Neural progenitor cell (in vitro differentiated cells): ENCODE measurements at regions not wholly inside any gene's neighbourhood (a gene's known extent, or its start where the extent isn't known, plus 50 kb on each side); places are given as distances from the start of the nearest gene placed in this dataset.

ENCODE experiments used
- DNase-seq: peaks from one replicate; pipeline ENCODE4 v3.0.0-alpha.2; 2016; ENCODE audit warnings: low spot score
- H2AFZ ChIP-seq: fragments of 200-600 bp; sonication (generic); replicated peaks from 2 replicates; pipeline ENCODE4 v1.6.1; 2016; ENCODE audit warnings: antibody characterized with exemption
- H3F3A ChIP-seq: fragments of 200-600 bp; sonication (generic); 2 replicates; pipeline ENCODE4 v1.6.1; 2016; ENCODE audit warnings: antibody characterized with exemption, low read depth
- H3K27ac ChIP-seq: fragments of 200-600 bp; sonication (generic); 2 replicates; pipeline ENCODE4 v1.5.1; 2016; ENCODE audit warnings: mild to moderate bottlenecking
- H3K27me3 ChIP-seq: fragments of 200-600 bp; sonication (generic); 2 replicates; pipeline ENCODE4 v1.6.1; 2016; ENCODE audit warnings: mild to moderate bottlenecking, moderate library complexity
- H3K36me3 ChIP-seq: fragments of 200-600 bp; sonication (generic); 2 replicates; pipeline ENCODE4 v1.5.1; 2016
- H3K4me1 ChIP-seq: fragments of 200-600 bp; sonication (generic); 2 replicates; pipeline ENCODE4 v1.6.1; 2016; ENCODE audit warnings: mixed run types
- H3K4me2 ChIP-seq: fragments of 200-600 bp; sonication (generic); 2 replicates; pipeline ENCODE4 v1.6.1; 2016
- H3K4me3 ChIP-seq: fragments of 200-600 bp; sonication (generic); 2 replicates; pipeline ENCODE4 v1.5.1; 2016
- H3K79me2 ChIP-seq: fragments of 200-600 bp; sonication (generic); 2 replicates; pipeline ENCODE4 v1.6.1; 2016; ENCODE audit warnings: low read depth
- H3K9ac ChIP-seq: fragments of 200-600 bp; sonication (generic); 2 replicates; pipeline ENCODE4 v1.6.1; 2016
- H3K9me3 ChIP-seq: fragments of 200-600 bp; sonication (generic); 2 replicates; pipeline ENCODE4 v1.5.1; 2016; ENCODE audit warnings: low read depth
- H4K20me1 ChIP-seq: fragments of 200-600 bp; sonication (generic); 2 replicates; pipeline ENCODE4 v1.6.1; 2016; ENCODE audit warnings: low read depth
- H3K27ac Mint-ChIP-seq: 3 replicates; pipeline ENCODE4 v1.8.0; 2021; ENCODE audit warnings: mixed read lengths
- H3K27me3 Mint-ChIP-seq: 2 replicates; pipeline ENCODE4 v1.8.0; 2022; ENCODE audit warnings: low read depth, mild to moderate bottlenecking, inconsistent platforms, moderate library complexity, mixed read lengths; ENCODE audit not compliant: insufficient read depth
- H3K36me3 Mint-ChIP-seq: 3 replicates; pipeline ENCODE4 v1.8.0; 2021; ENCODE audit warnings: mixed read lengths
- H3K4me1 Mint-ChIP-seq: 3 replicates; pipeline ENCODE4 v1.8.0; 2021; ENCODE audit warnings: mixed read lengths
- H3K4me3 Mint-ChIP-seq: 3 replicates; pipeline ENCODE4 v1.8.0; 2021; ENCODE audit warnings: mild to moderate bottlenecking, moderate library complexity, mixed read lengths
- H3K9me3 Mint-ChIP-seq: 3 replicates; pipeline ENCODE4 v1.8.0; 2020; ENCODE audit warnings: mixed read lengths
- EZH2 ChIP-seq: fragments of 200-600 bp; sonication (generic); IDR thresholded peaks from 2 replicates; pipeline ENCODE4 v1.6.1; 2017; ENCODE audit warnings: antibody characterized with exemption, mild to moderate bottlenecking, moderate library complexity
- EZH2phosphoT487 ChIP-seq: fragments of 200-600 bp; sonication (generic); IDR thresholded peaks from 2 replicates; pipeline ENCODE4 v1.6.1; 2017; ENCODE audit warnings: antibody characterized with exemption
- TF ChIP-seq, protein P1 (sequence below): fragments of 200-600 bp; sonication (generic); IDR thresholded peaks from 2 replicates; pipeline ENCODE4 v1.5.1; 2017; ENCODE audit warnings: antibody characterized with exemption, mild to moderate bottlenecking

DNA sequence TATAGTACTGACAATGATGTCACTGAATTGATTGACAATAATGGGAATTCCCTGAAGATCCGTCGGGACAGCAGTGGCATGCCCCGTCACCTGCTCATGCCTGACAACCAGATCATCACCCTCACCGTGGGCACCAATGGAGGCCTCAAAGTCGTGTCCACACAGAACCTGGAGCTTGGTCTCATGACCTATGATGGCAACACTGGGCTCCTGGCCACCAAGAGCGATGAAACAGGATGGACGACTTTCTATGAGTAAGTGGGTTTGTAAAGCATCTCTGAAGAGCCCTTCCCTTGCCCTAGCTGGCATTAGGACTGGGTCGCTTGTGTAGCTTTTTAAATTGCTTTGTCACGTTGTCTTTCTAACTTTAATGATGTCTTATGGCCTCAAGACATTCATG, 72.7 kb upstream of the WWC1 start:
- Mint-ChIP-seq H3K27ac (no peak overlapping the region), H3K4me3 (no peak overlapping the region), H3K9me3 (no peaks in the 10 kb centered on the region), H3K27me3 (peaks cover 9% of the 10 kb centered on the region), H3K36me3 (peaks cover 25% of the 10 kb centered on the region), H3K4me1 (peaks cover 51% of the 10 kb centered on the region)
- H3K79me2 ChIP-seq: no peaks in the 10 kb centered on the region
- H3K36me3 ChIP-seq: no peaks in the 10 kb centered on the region
- peaks cover 8% of the 10 kb centered on the region for H3K4me1 ChIP-seq
- no peak for DNase-seq
- H4K20me1 ChIP-seq: no peaks in the 10 kb centered on the region
- H3K4me2 ChIP-seq: no peak overlapping the region
- H3K27ac ChIP-seq: no peak overlapping the region
- H3K9me3 ChIP-seq: no peaks in the 10 kb centered on the region
- no peak for TF ChIP-seq EZH2
- TF ChIP-seq EZH2phosphoT487: no peak
- H2AFZ ChIP-seq: no peak overlapping the region
- H3F3A ChIP-seq: no peaks in the 10 kb centered on the region
- H3K4me3 ChIP-seq: no peak overlapping the region
- H3K27me3 ChIP-seq: no peaks in the 10 kb centered on the region
- H3K9ac ChIP-seq: no peak overlapping the region

DNA sequence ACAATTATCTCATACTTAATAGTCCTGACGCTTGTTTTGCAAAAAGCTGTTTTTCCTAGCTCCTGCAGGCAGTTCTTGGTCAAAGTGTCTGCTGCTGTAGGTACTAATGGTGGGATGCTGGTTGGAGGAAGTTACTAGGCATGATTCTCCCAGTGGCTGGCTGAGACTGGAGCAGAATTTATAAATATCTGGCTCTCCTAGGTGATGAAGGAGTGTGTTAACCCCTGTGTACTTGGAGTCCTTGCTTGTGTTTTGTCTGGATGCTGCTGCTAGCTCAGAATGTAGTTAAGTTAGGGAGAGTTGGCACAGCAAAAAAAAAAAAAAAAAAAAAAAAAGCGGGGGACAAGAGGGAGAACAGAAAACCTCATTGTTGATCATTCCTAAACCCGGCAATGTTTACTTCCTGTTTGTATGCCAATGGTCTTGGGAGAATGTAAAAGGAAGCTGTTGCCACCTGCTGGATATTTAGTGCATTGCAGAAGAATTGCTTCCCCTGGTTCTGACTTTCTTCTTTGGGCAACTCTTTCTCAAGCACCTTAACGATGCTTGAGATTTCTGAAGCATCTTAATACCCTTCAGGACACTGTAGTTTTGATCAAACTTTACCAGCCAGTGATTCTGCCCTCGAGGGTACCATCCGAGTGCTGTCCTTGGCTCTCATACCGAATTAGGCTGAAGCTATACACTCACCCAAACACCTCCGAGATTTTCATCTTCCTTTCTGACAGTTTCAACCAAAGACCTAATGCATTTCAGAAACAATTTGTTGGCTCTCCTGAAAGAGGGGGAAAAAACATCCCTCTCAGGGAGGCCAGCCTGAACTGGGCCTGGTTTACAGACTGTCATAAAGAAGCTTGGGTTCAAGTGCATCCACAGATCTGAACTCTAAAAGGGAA, 71.7 kb upstream of the WWC1 start:
- H3K4me1 ChIP-seq: peaks cover 15% of the 10 kb centered on the region
- no peak overlapping the region for H3K27ac ChIP-seq
- H3K27me3 Mint-ChIP-seq: peaks cover 9% of the 10 kb centered on the region
- DNase-seq: peak; percentile 72
- no peaks in the 10 kb centered on the region for H3K36me3 ChIP-seq
- peaks cover 25% of the 10 kb centered on the region for H3K36me3 Mint-ChIP-seq
- H3K9me3 ChIP-seq: no peaks in the 10 kb centered on the region
- peak overlapping the region; percentile 84 for H2AFZ ChIP-seq
- no peak for TF ChIP-seq EZH2
- TF ChIP-seq, protein P1, sequence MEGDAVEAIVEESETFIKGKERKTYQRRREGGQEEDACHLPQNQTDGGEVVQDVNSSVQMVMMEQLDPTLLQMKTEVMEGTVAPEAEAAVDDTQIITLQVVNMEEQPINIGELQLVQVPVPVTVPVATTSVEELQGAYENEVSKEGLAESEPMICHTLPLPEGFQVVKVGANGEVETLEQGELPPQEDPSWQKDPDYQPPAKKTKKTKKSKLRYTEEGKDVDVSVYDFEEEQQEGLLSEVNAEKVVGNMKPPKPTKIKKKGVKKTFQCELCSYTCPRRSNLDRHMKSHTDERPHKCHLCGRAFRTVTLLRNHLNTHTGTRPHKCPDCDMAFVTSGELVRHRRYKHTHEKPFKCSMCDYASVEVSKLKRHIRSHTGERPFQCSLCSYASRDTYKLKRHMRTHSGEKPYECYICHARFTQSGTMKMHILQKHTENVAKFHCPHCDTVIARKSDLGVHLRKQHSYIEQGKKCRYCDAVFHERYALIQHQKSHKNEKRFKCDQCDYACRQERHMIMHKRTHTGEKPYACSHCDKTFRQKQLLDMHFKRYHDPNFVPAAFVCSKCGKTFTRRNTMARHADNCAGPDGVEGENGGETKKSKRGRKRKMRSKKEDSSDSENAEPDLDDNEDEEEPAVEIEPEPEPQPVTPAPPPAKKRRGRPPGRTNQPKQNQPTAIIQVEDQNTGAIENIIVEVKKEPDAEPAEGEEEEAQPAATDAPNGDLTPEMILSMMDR: peak; percentile 87
- H3K27ac Mint-ChIP-seq: no peak overlapping the region
- no peak overlapping the region for H3K9ac ChIP-seq
- no peaks in the 10 kb centered on the region for H3K9me3 Mint-ChIP-seq
- H3K4me3 Mint-ChIP-seq: no peak overlapping the region
- peaks cover 47% of the 10 kb centered on the region for H3K4me1 Mint-ChIP-seq
- H3K4me3 ChIP-seq: no peak overlapping the region
- H3K4me2 ChIP-seq: no peak overlapping the region
- no peaks in the 10 kb centered on the region for H3K79me2 ChIP-seq
- no peaks in the 10 kb centered on the region for H3F3A ChIP-seq
- H3K27me3 ChIP-seq: no peaks in the 10 kb centered on the region
- no peaks in the 10 kb centered on the region for H4K20me1 ChIP-seq

DNA sequence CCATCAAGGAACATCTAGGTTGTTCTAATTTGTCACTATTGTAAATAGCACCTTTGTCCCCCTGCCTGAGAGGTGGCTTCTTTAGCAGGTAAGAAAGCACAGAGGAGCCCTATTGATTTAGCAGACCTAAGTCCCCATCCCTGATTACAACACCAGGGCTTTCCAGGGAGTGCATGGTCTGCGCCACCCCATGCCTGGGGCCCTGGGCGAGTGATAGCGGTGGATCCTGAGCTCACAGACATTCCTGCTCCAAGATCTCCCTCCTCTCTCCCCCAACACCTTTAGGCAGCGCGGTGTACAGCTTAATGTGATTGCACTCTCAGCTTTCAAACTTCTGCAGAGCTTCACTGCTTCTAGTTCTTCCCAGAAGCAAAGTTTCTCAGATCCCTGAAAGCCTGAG, 67.4 kb upstream of the WWC1 start:
- H3K36me3 ChIP-seq: no peaks in the 10 kb centered on the region
- H3K9me3 ChIP-seq: no peaks in the 10 kb centered on the region
- Mint-ChIP-seq H3K9me3 (no peaks in the 10 kb centered on the region), H3K4me3 (no peak overlapping the region), H3K27ac (no peak overlapping the region), H3K36me3 (peaks cover 27% of the 10 kb centered on the region), H3K4me1 (peaks cover 32% of the 10 kb centered on the region), H3K27me3 (peaks cover 7% of the 10 kb centered on the region)
- H3K4me1 ChIP-seq: peaks cover 7% of the 10 kb centered on the region
- H4K20me1 ChIP-seq: no peaks in the 10 kb centered on the region
- H3F3A ChIP-seq: no peaks in the 10 kb centered on the region
- no peak overlapping the region for H3K4me2 ChIP-seq
- no peak overlapping the region for H3K9ac ChIP-seq
- no peak overlapping the region for H3K4me3 ChIP-seq
- H2AFZ ChIP-seq: peak overlapping the region; percentile 75
- H3K79me2 ChIP-seq: no peaks in the 10 kb centered on the region
- TF ChIP-seq EZH2phosphoT487 (no peak), EZH2 (no peak)
- TF ChIP-seq, protein P1: no peak
- DNase-seq: no peak
- H3K27ac ChIP-seq: no peak overlapping the region
- H3K27me3 ChIP-seq: no peaks in the 10 kb centered on the region

DNA sequence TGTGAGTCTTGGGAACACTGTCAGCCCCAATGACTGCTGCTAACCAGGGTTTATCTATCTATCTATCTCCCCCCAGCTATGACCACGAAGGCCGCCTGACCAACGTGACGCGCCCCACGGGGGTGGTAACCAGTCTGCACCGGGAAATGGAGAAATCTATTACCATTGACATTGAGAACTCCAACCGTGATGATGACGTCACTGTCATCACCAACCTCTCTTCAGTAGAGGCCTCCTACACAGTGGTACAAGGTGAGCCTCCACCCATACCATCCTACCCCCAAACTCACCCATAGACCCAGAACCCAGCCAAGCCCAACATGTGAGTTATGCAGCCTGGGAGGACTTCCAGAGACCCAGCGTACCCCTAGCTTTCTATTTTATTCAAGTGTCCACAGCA, 65.4 kb upstream of the WWC1 start:
- Mint-ChIP-seq H3K9me3 (no peaks in the 10 kb centered on the region), H3K27me3 (peaks cover 5% of the 10 kb centered on the region), H3K27ac (no peak overlapping the region), H3K4me1 (peaks cover 25% of the 10 kb centered on the region), H3K4me3 (no peak overlapping the region), H3K36me3 (peaks cover 37% of the 10 kb centered on the region)
- no peak for DNase-seq
- TF ChIP-seq EZH2 (no peak), EZH2phosphoT487 (no peak)
- TF ChIP-seq, protein P1: no peak
- no peaks in the 10 kb centered on the region for H4K20me1 ChIP-seq
- H3K4me1 ChIP-seq: peaks cover 7% of the 10 kb centered on the region
- H3K4me2 ChIP-seq: no peak overlapping the region
- no peak overlapping the region for H3K9ac ChIP-seq
- no peaks in the 10 kb centered on the region for H3K9me3 ChIP-seq
- no peak overlapping the region for H3K27ac ChIP-seq
- H3F3A ChIP-seq: no peaks in the 10 kb centered on the region
- no peaks in the 10 kb centered on the region for H3K27me3 ChIP-seq
- H3K4me3 ChIP-seq: no peak overlapping the region
- no peaks in the 10 kb centered on the region for H3K36me3 ChIP-seq
- no peaks in the 10 kb centered on the region for H3K79me2 ChIP-seq
- H2AFZ ChIP-seq: no peak overlapping the region
